ENCODE measurements at regions not wholly inside any gene's neighbourhood (a gene's known extent, or its start where the extent isn't known, plus 50 kb on each side); places are given as distances from the start of the nearest gene placed in this dataset.

- TF ChIP-seq HMGXB4 (CRISPR knock-in tag; IDR thresholded peaks at IDR 0.05) (no peak), TEAD1 (CRISPR knock-in tag; IDR thresholded peaks at IDR 0.05) (no peak)
Measured at GRCh38 chr7:10657201-10657600, 316.5 kb upstream of the PHF14 start (continued).

GRCh38 chr7:10657837-10658236 is 315.8 kb upstream of the PHF14 start:
- ChIA-PET CTCF (interaction anchor here (0.8 to 1.0 kb wide), 2 partner anchors 9 to 176 kb away, joined by 3 read pairs; no protein-coding TSS in a partner anchor), POLR2A (interaction anchor here (0.5 kb wide), 1 partner anchor 954 kb away, joined by 4 read pairs; no protein-coding TSS in a partner anchor)
- peaks cover 24% of the 10 kb centered on the region for H3K4me1 Mint-ChIP-seq
- DNase-seq (ENCODE audit: low spot score) (no peak), ATAC-seq (no peak)
- H3K27ac Mint-ChIP-seq, result no peak overlapping the region
- H3K27me3 Mint-ChIP-seq (ENCODE audit: low read depth), result peaks cover 54% of the 10 kb centered on the region
- H3K9me3 Mint-ChIP-seq, result no peaks in the 10 kb centered on the region
- no peak for TF ChIP-seq TEAD4 (CRISPR knock-in tag; IDR thresholded peaks at IDR 0.05)
- no peak for TF ChIP-seq STAT6 (CRISPR knock-in tag; conservative IDR thresholded peaks at IDR 0.05; ENCODE audit: low read depth)
- TF ChIP-seq ATF2 (CRISPR knock-in tag; IDR thresholded peaks at IDR 0.05; ENCODE audit: borderline replicate concordance, low read depth), result no peak
- TF ChIP-seq GTF2I (CRISPR knock-in tag; conservative IDR thresholded peaks at IDR 0.05), result no peak
- no peak for TF ChIP-seq KAT7 (CRISPR knock-in tag; IDR thresholded peaks at IDR 0.05; ENCODE audit: borderline replicate concordance)
- no peak for TF ChIP-seq E2F5 (CRISPR knock-in tag; IDR thresholded peaks at IDR 0.05)
- TF ChIP-seq IRF2 (CRISPR knock-in tag; IDR thresholded peaks at IDR 0.05; ENCODE audit: borderline replicate concordance, low read depth), result no peak
- TF ChIP-seq MYBL2 (CRISPR knock-in tag; IDR thresholded peaks at IDR 0.05), result no peak
- TF ChIP-seq ZMAT4 (CRISPR knock-in tag; IDR thresholded peaks at IDR 0.05), result no peak
- TF ChIP-seq NFE2L1 (CRISPR knock-in tag; IDR thresholded peaks at IDR 0.05), result no peak
- no peak for TF ChIP-seq PRRX2 (CRISPR knock-in tag; IDR thresholded peaks at IDR 0.05)
- TF ChIP-seq PRDM15 (CRISPR knock-in tag; IDR thresholded peaks at IDR 0.05), result no peak
- no peak for TF ChIP-seq RELA (CRISPR knock-in tag; IDR thresholded peaks at IDR 0.05; ENCODE audit: borderline replicate concordance)
- no peak for TF ChIP-seq MAX (CRISPR knock-in tag; IDR thresholded peaks at IDR 0.05)
- TF ChIP-seq JAZF1 (CRISPR knock-in tag; IDR thresholded peaks at IDR 0.05), result no peak
- no peak for TF ChIP-seq FOXP4 (CRISPR knock-in tag; IDR thresholded peaks at IDR 0.05)
- TF ChIP-seq RORB (CRISPR knock-in tag; IDR thresholded peaks at IDR 0.05), result no peak
- no peak for TF ChIP-seq SP1 (CRISPR knock-in tag; conservative IDR thresholded peaks at IDR 0.05)
- no peak overlapping the region for H3K4me3 Mint-ChIP-seq
- no peaks in the 10 kb centered on the region for H3K36me3 Mint-ChIP-seq

All from WTC11 (cell line).